Ishikawa (cell line): ENCODE measurements at regions not wholly inside any gene's neighbourhood (a gene's known extent, or its start where the extent isn't known, plus 50 kb on each side); places are given as distances from the start of the nearest gene placed in this dataset.

Experiments
- CEBPB ChIP-seq: IDR thresholded peaks from 2 replicates; pipeline ENCODE4 v1.6.1; 2012
- CREB1 ChIP-seq: IDR thresholded peaks from 2 replicates; pipeline ENCODE4 v1.6.1; 2012; ENCODE audit warnings: low read depth
- EGR1 ChIP-seq: IDR thresholded peaks from 2 replicates; pipeline ENCODE4 v1.6.1; 2012
- EP300 ChIP-seq: IDR thresholded peaks from 2 replicates; pipeline ENCODE4 v1.6.1; 2012; ENCODE audit warnings: borderline replicate concordance
- FOXM1 ChIP-seq: IDR thresholded peaks from 2 replicates; pipeline ENCODE4 v1.6.1; 2012; ENCODE audit warnings: low read depth, borderline replicate concordance
- MAX ChIP-seq: IDR thresholded peaks from 2 replicates; pipeline ENCODE4 v1.6.1; 2012
- NFIC ChIP-seq: IDR thresholded peaks from 2 replicates; pipeline ENCODE4 v1.6.1; 2012
- RAD21 ChIP-seq: IDR thresholded peaks from 2 replicates; pipeline ENCODE4 v1.6.1; 2012; ENCODE audit warnings: low read depth
- TAF1 ChIP-seq: IDR thresholded peaks from 2 replicates; pipeline ENCODE4 v1.6.1; 2012; ENCODE audit warnings: low read depth, mild to moderate bottlenecking
- TCF12 ChIP-seq: IDR thresholded peaks from 2 replicates; pipeline ENCODE4 v1.6.1; 2012; ENCODE audit warnings: low read depth
- TEAD4 ChIP-seq: IDR thresholded peaks from 2 replicates; pipeline ENCODE4 v1.6.1; 2012
- USF1 ChIP-seq: IDR thresholded peaks from 2 replicates; pipeline ENCODE4 v1.6.1; 2012
- YY1 ChIP-seq: IDR thresholded peaks from 2 replicates; pipeline ENCODE4 v1.6.1; 2012; ENCODE audit warnings: low read depth
- ZBTB7A ChIP-seq: IDR thresholded peaks from 2 replicates; pipeline ENCODE4 v1.6.1; 2012; ENCODE audit warnings: low read depth
- TF ChIP-seq, protein P1 (sequence below): IDR thresholded peaks from 2 replicates; pipeline ENCODE4 v1.6.1; 2012; ENCODE audit warnings: low read depth, mild to moderate bottlenecking

- TF ChIP-seq RAD21 (no peak), MAX (no peak), NFIC (no peak), ZBTB7A (no peak), USF1 (no peak), EGR1 (no peak), TEAD4 (no peak), TAF1 (no peak), YY1 (no peak), TCF12 (no peak), FOXM1 (no peak), CEBPB (no peak), CREB1 (no peak), EP300 (no peak)
- TF ChIP-seq, protein P1, sequence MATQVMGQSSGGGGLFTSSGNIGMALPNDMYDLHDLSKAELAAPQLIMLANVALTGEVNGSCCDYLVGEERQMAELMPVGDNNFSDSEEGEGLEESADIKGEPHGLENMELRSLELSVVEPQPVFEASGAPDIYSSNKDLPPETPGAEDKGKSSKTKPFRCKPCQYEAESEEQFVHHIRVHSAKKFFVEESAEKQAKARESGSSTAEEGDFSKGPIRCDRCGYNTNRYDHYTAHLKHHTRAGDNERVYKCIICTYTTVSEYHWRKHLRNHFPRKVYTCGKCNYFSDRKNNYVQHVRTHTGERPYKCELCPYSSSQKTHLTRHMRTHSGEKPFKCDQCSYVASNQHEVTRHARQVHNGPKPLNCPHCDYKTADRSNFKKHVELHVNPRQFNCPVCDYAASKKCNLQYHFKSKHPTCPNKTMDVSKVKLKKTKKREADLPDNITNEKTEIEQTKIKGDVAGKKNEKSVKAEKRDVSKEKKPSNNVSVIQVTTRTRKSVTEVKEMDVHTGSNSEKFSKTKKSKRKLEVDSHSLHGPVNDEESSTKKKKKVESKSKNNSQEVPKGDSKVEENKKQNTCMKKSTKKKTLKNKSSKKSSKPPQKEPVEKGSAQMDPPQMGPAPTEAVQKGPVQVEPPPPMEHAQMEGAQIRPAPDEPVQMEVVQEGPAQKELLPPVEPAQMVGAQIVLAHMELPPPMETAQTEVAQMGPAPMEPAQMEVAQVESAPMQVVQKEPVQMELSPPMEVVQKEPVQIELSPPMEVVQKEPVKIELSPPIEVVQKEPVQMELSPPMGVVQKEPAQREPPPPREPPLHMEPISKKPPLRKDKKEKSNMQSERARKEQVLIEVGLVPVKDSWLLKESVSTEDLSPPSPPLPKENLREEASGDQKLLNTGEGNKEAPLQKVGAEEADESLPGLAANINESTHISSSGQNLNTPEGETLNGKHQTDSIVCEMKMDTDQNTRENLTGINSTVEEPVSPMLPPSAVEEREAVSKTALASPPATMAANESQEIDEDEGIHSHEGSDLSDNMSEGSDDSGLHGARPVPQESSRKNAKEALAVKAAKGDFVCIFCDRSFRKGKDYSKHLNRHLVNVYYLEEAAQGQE = no peak
Measured at GRCh38 chr12:124699909-124700308, 132.5 kb upstream of the NCOR2 start.

GRCh38 chr12:124698998-124699305 is 131.5 kb upstream of the NCOR2 start:
- no peak for TF ChIP-seq YY1
- TF ChIP-seq EP300 = no peak
- no peak for TF ChIP-seq USF1
- no peak for TF ChIP-seq RAD21
- TF ChIP-seq, protein P1 = no peak
- TF ChIP-seq CEBPB = no peak

GRCh38 chr12:124698211-124698997 is 131.0 kb upstream of the NCOR2 start:
- no peak for TF ChIP-seq NFIC
- TF ChIP-seq RAD21 = no peak

- TF ChIP-seq USF1 (no peak), EP300 (no peak), NFIC (no peak), CEBPB (no peak), TAF1 (no peak), TCF12 (no peak), TEAD4 (no peak), RAD21 (no peak), MAX (no peak), YY1 (no peak), FOXM1 (no peak)
- TF ChIP-seq, protein P1 = no peak
Measured at GRCh38 chr12:124696693-124697476, 129.5 kb upstream of the NCOR2 start.
